ENCODE measurements at regions not wholly inside any gene's neighbourhood (a gene's known extent, or its start where the extent isn't known, plus 50 kb on each side); places are given as distances from the start of the nearest gene placed in this dataset.

DNA sequence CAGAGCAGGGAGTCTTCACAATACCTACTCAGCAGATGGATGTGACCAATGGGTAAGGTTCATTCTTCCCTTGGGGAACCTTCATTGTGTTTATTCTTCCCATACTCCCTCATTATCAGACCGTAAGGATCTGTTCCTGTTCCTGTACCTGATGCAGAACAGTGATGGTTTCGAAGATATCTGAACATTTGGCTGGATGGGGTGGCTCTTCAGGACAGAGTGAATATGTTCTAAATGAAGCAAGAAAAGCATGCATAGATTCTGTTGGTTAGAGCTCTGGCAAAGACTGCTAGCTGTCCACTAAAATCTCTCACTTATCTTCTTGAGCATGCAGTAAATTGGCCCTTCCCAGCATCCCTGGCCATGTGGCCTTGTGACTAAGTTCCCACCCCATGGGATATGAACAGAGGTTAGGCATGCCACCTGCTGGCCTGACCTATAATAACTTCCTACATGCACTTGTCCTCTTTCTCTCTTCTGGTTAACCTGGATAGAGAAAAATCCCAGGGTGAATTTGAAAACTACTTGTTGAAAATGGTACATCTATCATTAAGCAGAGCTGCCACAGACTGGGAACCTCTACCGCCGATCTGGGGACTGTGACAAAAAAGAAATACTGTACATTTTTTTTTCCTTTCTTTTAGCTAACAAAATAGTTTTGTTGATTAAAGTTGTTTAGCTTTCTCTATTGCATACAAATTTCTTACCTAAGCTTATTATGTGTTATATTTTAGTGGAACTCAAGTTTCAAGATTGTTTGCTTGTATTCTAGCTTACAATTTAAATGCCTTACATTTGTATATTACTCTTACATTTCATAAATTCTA is 60.0 kb upstream of the BANK1 start:
- TF ChIP-seq CTCF (IDR thresholded peaks at IDR 0.05; ENCODE audit: poor library complexity, severe bottlenecking), result peak; percentile 86
- DNase-seq (ENCODE audit: low spot score) (no peak), ATAC-seq (ENCODE audit: low read depth) (peak; percentile 83)
- H3K4me1 ChIP-seq (ENCODE audit: insufficient read depth, poor library complexity, severe bottlenecking), result no peaks in the 10 kb centered on the region
- H3K27ac ChIP-seq (ENCODE audit: poor library complexity, severe bottlenecking), result no peak overlapping the region
- no peak overlapping the region for H3K4me3 ChIP-seq (ENCODE audit: severe bottlenecking)
- H3K36me3 ChIP-seq (ENCODE audit: low read depth), result no peaks in the 10 kb centered on the region
- no peaks in the 10 kb centered on the region for H3K27me3 ChIP-seq (ENCODE audit: insufficient read depth, poor library complexity, severe bottlenecking)
- H3K9me3 ChIP-seq (ENCODE audit: severe bottlenecking), result peaks cover 2% of the 10 kb centered on the region

- DNase-seq (ENCODE audit: low spot score), result no peak
- Histone ChIP-seq H3K27ac (ENCODE audit: poor library complexity, severe bottlenecking) (no peak overlapping the region), H3K4me1 (ENCODE audit: insufficient read depth, poor library complexity, severe bottlenecking) (no peaks in the 10 kb centered on the region), H3K27me3 (ENCODE audit: insufficient read depth, poor library complexity, severe bottlenecking) (no peaks in the 10 kb centered on the region), H3K9me3 (ENCODE audit: severe bottlenecking) (peaks cover under 1% of the 10 kb centered on the region), H3K4me3 (ENCODE audit: severe bottlenecking) (no peak overlapping the region), H3K36me3 (ENCODE audit: low read depth) (no peaks in the 10 kb centered on the region)
- no peak for ATAC-seq (ENCODE audit: low read depth)
- TF ChIP-seq CTCF (IDR thresholded peaks at IDR 0.05; ENCODE audit: poor library complexity, severe bottlenecking), result no peak
Measured at GRCh38 chr4:101727238-101727637, 63.3 kb upstream of the BANK1 start.

DNA sequence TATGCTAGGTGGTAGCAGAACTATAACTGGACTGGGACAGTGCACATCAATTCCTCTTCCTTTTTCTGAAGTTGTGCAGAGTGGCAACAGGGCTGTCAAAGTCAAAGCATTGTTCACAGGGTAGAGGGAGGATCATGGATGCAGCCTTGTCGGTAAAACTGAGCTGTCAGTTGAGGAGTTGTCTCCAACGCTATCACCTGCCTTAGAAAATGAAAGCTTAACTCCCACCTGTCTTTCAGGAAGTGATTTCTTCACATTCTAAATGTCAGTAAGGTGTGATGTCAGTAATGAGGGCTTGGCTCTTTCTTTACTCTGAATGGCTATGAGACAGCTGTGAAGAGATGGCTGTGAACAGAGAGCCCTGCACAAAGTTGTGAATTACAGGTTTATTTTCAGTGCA is 66.4 kb upstream of the BANK1 start:
- no peaks in the 10 kb centered on the region for H3K4me1 ChIP-seq (ENCODE audit: insufficient read depth, poor library complexity, severe bottlenecking)
- H3K27ac ChIP-seq (ENCODE audit: poor library complexity, severe bottlenecking), result no peak overlapping the region
- H3K36me3 ChIP-seq (ENCODE audit: low read depth), result no peaks in the 10 kb centered on the region
- H3K4me3 ChIP-seq (ENCODE audit: severe bottlenecking), result no peak overlapping the region
- no peaks in the 10 kb centered on the region for H3K9me3 ChIP-seq (ENCODE audit: severe bottlenecking)
- TF ChIP-seq CTCF (IDR thresholded peaks at IDR 0.05; ENCODE audit: poor library complexity, severe bottlenecking), result no peak
- no peaks in the 10 kb centered on the region for H3K27me3 ChIP-seq (ENCODE audit: insufficient read depth, poor library complexity, severe bottlenecking)
- no peak for ATAC-seq (ENCODE audit: low read depth)
- DNase-seq (ENCODE audit: low spot score), result no peak

- Histone ChIP-seq H3K4me1 (ENCODE audit: insufficient read depth, poor library complexity, severe bottlenecking) (no peaks in the 10 kb centered on the region), H3K9me3 (ENCODE audit: severe bottlenecking) (no peaks in the 10 kb centered on the region), H3K4me3 (ENCODE audit: severe bottlenecking) (no peak overlapping the region), H3K27me3 (ENCODE audit: insufficient read depth, poor library complexity, severe bottlenecking) (no peaks in the 10 kb centered on the region), H3K36me3 (ENCODE audit: low read depth) (no peaks in the 10 kb centered on the region), H3K27ac (ENCODE audit: poor library complexity, severe bottlenecking) (no peak overlapping the region)
- DNase-seq (ENCODE audit: low spot score) (no peak), ATAC-seq (ENCODE audit: low read depth) (no peak)
- no peak for TF ChIP-seq CTCF (IDR thresholded peaks at IDR 0.05; ENCODE audit: poor library complexity, severe bottlenecking)
Measured at GRCh38 chr4:101718810-101719209, 71.7 kb upstream of the BANK1 start.

GRCh38 chr4:101711590-101712260 is 78.8 kb upstream of the BANK1 start:
- TF ChIP-seq CTCF (IDR thresholded peaks at IDR 0.05; ENCODE audit: poor library complexity, severe bottlenecking), result no peak
- no peak overlapping the region for H3K4me3 ChIP-seq (ENCODE audit: severe bottlenecking)
- no peak for DNase-seq (ENCODE audit: low spot score)
- no peaks in the 10 kb centered on the region for H3K36me3 ChIP-seq (ENCODE audit: low read depth)
- H3K9me3 ChIP-seq (ENCODE audit: severe bottlenecking), result no peaks in the 10 kb centered on the region
- peaks cover 7% of the 10 kb centered on the region for H3K4me1 ChIP-seq (ENCODE audit: insufficient read depth, poor library complexity, severe bottlenecking)
- H3K27me3 ChIP-seq (ENCODE audit: insufficient read depth, poor library complexity, severe bottlenecking), result no peaks in the 10 kb centered on the region
- no peak overlapping the region for H3K27ac ChIP-seq (ENCODE audit: poor library complexity, severe bottlenecking)
- ATAC-seq (ENCODE audit: low read depth), result no peak
